Vagina (tissue), 2 donors: ENCODE measurements at regions not wholly inside any gene's neighbourhood (a gene's known extent, or its start where the extent isn't known, plus 50 kb on each side); places are given as distances from the start of the nearest gene placed in this dataset.

Experiments used
- POLR2A ChIP-seq, 2 donors: fragments of 450-650 bp; IDR thresholded peaks; one replicate each; pipeline ENCODE4 v1.6.1; 2017; ENCODE audit warnings: antibody characterized with exemption in 2 of 2, mild to moderate bottlenecking in 2 of 2, moderate library complexity in 2 of 2
- POLR2AphosphoS5 ChIP-seq, 2 donors: sonication (generic); formaldehyde crosslinking; IDR thresholded peaks; one replicate each; pipeline ENCODE4 v1.9.0; 2017; ENCODE audit warnings: antibody characterized with exemption in 2 of 2, mild to moderate bottlenecking in 2 of 2, low read depth in 1 of 2; ENCODE audit not compliant: insufficient read depth in 1 of 2
- TF ChIP-seq, protein P1 (sequence below), 3 experiments: fragments of 450-650 bp in 2 of 3; fragments of 200-600 bp in 1 of 3; sonication (generic) in 1 of 3; IDR thresholded peaks; one replicate each; pipeline ENCODE4 v1.5.1; 2017 to 2019; ENCODE audit warnings: antibody characterized with exemption in 3 of 3, mild to moderate bottlenecking in 2 of 3, moderate library complexity in 2 of 3

DNA sequence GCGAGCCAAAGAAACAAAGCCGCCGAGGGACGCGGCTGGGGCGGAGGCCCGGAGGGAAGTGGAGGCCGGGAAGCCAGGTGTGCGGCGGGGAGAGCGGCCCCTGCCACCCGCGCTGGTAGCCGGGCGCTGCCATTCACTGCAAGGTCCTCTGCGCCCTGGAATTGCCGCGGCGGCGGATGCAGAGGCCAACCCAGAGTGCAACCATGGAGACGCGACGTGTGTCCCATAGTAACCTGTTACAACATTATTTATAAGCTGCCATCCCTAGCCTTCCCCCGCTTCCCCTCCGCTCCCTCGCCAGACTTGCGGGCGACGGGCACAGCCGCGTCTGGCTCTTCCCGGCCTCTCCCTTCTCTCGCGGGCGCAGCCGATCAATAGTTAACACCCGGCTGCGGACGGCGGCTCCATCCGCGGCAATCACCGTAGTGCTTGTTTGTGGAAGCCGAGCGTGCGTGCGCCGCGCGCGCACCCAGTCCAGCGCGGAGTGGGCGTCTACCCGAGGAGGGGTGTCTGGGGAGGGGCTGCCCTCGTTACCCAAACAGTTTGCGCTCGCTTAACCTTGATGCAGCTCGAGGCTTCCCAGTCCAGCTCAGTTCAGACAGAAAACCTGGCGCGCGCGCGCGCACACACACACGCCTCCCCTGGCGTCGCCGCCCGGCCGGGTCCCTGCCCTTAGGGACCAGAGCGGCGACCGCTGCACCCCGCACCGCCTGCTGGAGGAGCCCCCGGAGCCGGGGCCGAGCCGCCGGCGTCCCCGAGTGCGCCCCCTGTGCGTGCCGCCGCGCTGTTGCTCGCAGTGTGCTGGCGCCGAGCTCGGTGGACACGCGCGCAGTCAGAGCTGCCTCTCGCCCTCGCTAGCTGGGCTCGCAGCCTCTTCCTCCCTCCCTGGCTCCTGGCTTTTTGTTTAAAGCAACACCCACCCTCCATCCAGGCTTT, 165.4 kb upstream of the DPP6 start:
- TF ChIP-seq POLR2AphosphoS5 (IDR thresholded peaks at IDR 0.05; ENCODE audit: insufficient read depth in 1 of 2, low read depth in 1 of 2) (no peak), POLR2A (IDR thresholded peaks at IDR 0.05) (no peak)
- TF ChIP-seq, protein P1, sequence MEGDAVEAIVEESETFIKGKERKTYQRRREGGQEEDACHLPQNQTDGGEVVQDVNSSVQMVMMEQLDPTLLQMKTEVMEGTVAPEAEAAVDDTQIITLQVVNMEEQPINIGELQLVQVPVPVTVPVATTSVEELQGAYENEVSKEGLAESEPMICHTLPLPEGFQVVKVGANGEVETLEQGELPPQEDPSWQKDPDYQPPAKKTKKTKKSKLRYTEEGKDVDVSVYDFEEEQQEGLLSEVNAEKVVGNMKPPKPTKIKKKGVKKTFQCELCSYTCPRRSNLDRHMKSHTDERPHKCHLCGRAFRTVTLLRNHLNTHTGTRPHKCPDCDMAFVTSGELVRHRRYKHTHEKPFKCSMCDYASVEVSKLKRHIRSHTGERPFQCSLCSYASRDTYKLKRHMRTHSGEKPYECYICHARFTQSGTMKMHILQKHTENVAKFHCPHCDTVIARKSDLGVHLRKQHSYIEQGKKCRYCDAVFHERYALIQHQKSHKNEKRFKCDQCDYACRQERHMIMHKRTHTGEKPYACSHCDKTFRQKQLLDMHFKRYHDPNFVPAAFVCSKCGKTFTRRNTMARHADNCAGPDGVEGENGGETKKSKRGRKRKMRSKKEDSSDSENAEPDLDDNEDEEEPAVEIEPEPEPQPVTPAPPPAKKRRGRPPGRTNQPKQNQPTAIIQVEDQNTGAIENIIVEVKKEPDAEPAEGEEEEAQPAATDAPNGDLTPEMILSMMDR (IDR thresholded peaks at IDR 0.05), result no peak
